GM12878 (cell line): ENCODE measurements at regions not wholly inside any gene's neighbourhood (a gene's known extent, or its start where the extent isn't known, plus 50 kb on each side); places are given as distances from the start of the nearest gene placed in this dataset.

Experiments used
- ATAC-seq: fragments of 200-7000 bp; cut with Tn5 transposase; 3 replicates; pipeline ENCODE4 v1.9.1; 2020; ENCODE audit warnings: mild to moderate bottlenecking, moderate library complexity
- BruUV-seq: library from RNA; stranded (reverse); fragments of 400-500 nt; replicated peaks from 2 replicates; lab custom pipeline; 2021; lab: Mats Ljungman, UMichigan
- CTCF ChIA-PET: fragments of 300-600 bp; sonication (Branson Sonifier 250); formaldehyde crosslinking; extraction: SDS; loops from one replicate; lab custom pipeline; 2021; ENCODE audit warnings: inconsistent platforms; lab: Yijun Ruan, JAX
- POLR2A ChIA-PET: fragments of 350-600 bp; formaldehyde crosslinking; extraction: SDS; loops from one replicate; lab custom pipeline; 2021; ENCODE audit warnings: inconsistent platforms; lab: Charles Lee
- RAD21 ChIA-PET: fragments of 300-600 bp; sonication (Branson Sonifier 250); formaldehyde crosslinking; loops from one replicate; lab custom pipeline; 2023; ENCODE audit warnings: antibody characterized with exemption; ENCODE audit not compliant: unreplicated experiment; lab: Charles Lee
- SMC1A ChIA-PET: fragments of 300-600 bp; sonication (Branson Sonifier 250); formaldehyde crosslinking; loops from one replicate; lab custom pipeline; 2023; ENCODE audit not compliant: unreplicated experiment, uncharacterized antibody; lab: Charles Lee
- DNase-seq: peaks from one replicate; pipeline ENCODE4 v3.0.0-alpha.2; 2011; ENCODE audit warnings: low read depth, low spot score
- FAIRE-seq: peaks from 3 replicates; lab custom pipeline; 2011; peaks lifted over from hg19 to GRCh38; lab: Jason Lieb, UNC
- H2AFZ ChIP-seq: 2 replicates; pipeline ENCODE4 v1.6.0; 2011; ENCODE audit warnings: low read depth, low read length, control low read depth; ENCODE audit not compliant: control insufficient read depth
- H3K27ac ChIP-seq: 2 replicates; pipeline ENCODE4 v1.5.1; 2011; ENCODE audit warnings: control low read depth; ENCODE audit not compliant: control insufficient read depth, insufficient read depth
- H3K27me3 ChIP-seq, 2 experiments: replicated peaks in 1 of 2; 2 replicates each; pipeline versions ENCODE4 v1.6.0 to v1.6.1; 2011; ENCODE audit warnings: low read length in 1 of 2; ENCODE audit not compliant: control insufficient read depth in 2 of 2, insufficient read depth in 2 of 2
- H3K36me3 ChIP-seq, 2 experiments: 2 replicates each; pipeline ENCODE4 v1.5.1; 2011; ENCODE audit warnings: low read length in 1 of 2; ENCODE audit not compliant: control insufficient read depth in 2 of 2, insufficient read depth in 2 of 2
- H3K4me1 ChIP-seq: 2 replicates; pipeline ENCODE4 v1.6.1; 2011; ENCODE audit warnings: mild to moderate bottlenecking, low read length, moderate library complexity, mixed read lengths; ENCODE audit not compliant: control insufficient read depth, insufficient read depth
- H3K4me2 ChIP-seq: 2 replicates; pipeline ENCODE4 v1.6.0; 2011; ENCODE audit warnings: control low read depth; ENCODE audit not compliant: control insufficient read depth, insufficient read depth
- H3K4me3 ChIP-seq: fragments of 200-600 bp; sonication (generic); 2 replicates; pipeline ENCODE4 v1.5.1; 2016
- H3K79me2 ChIP-seq: 2 replicates; pipeline ENCODE4 v1.6.0; 2011; ENCODE audit warnings: low read length; ENCODE audit not compliant: control insufficient read depth, insufficient read depth
- H3K9ac ChIP-seq: 2 replicates; pipeline ENCODE4 v1.8.0; 2011; ENCODE audit warnings: low read length, control low read depth, mixed read lengths; ENCODE audit not compliant: control insufficient read depth, insufficient read depth
- H3K9me3 ChIP-seq: replicated peaks from 3 replicates; pipeline ENCODE4 v1.5.1; 2011; ENCODE audit warnings: mild to moderate bottlenecking, low read length; ENCODE audit not compliant: control insufficient read depth, insufficient read depth
- H4K20me1 ChIP-seq: 2 replicates; pipeline ENCODE4 v1.6.0; 2011; ENCODE audit not compliant: control insufficient read depth, insufficient read depth
- CHD2 ChIP-seq: IDR thresholded peaks from 2 replicates; pipeline ENCODE4 v1.6.1; 2011; ENCODE audit warnings: low read depth, low read length, improper control_type of control experiment, borderline replicate concordance
- CREM ChIP-seq: IDR thresholded peaks from 2 replicates; pipeline ENCODE4 v1.6.1; 2014; ENCODE audit warnings: antibody characterized with exemption, low read depth
- EGR1 ChIP-seq, 2 experiments: IDR thresholded peaks; 1 replicate in 1 of 2; 2 replicates in 1 of 2; pipeline ENCODE4 v1.6.1; 2011 to 2012; ENCODE audit warnings: low read depth in 2 of 2, low read length in 2 of 2, borderline replicate concordance in 1 of 2, mild to moderate bottlenecking in 1 of 2, moderate library complexity in 1 of 2
- EZH2 ChIP-seq: IDR thresholded peaks from 2 replicates; pipeline ENCODE4 v1.6.1; 2012; ENCODE audit warnings: low read depth, mild to moderate bottlenecking, control low read depth, inconsistent platforms, low read length, borderline replicate concordance; ENCODE audit not compliant: control insufficient read depth
- MYC ChIP-seq: IDR thresholded peaks from 2 replicates; pipeline ENCODE4 v1.6.1; 2011; ENCODE audit warnings: mild to moderate bottlenecking, low read length, moderate library complexity, inconsistent platforms; ENCODE audit not compliant: insufficient read depth, insufficient replicate concordance, insufficient read length, severe bottlenecking
- NBN ChIP-seq: fragments of 450-650 bp; IDR thresholded peaks from 2 replicates; pipeline ENCODE4 v1.6.1; 2016
- NR2C1 ChIP-seq: fragments of 450-650 bp; IDR thresholded peaks from 2 replicates; pipeline ENCODE4 v1.6.1; 2017; ENCODE audit warnings: antibody characterized with exemption, mild to moderate bottlenecking, moderate library complexity
- RAD51 ChIP-seq: fragments of 450-650 bp; IDR thresholded peaks from 2 replicates; pipeline ENCODE4 v1.6.1; 2016; ENCODE audit warnings: moderate library complexity, mild to moderate bottlenecking, inconsistent platforms
- RELA ChIP-seq: fragments of 450-650 bp; IDR thresholded peaks from 2 replicates; pipeline ENCODE4 v1.8.0; 2014; ENCODE audit warnings: borderline replicate concordance; ENCODE audit not compliant: partially characterized antibody
- SIN3A ChIP-seq: IDR thresholded peaks from 2 replicates; pipeline ENCODE4 v1.6.1; 2012; ENCODE audit warnings: low read depth, low read length, improper control_type of control experiment
- SUPT20H ChIP-seq: IDR thresholded peaks from 2 replicates; pipeline ENCODE4 v1.6.1; 2011; ENCODE audit warnings: low read depth, mild to moderate bottlenecking, low read length, moderate library complexity, borderline replicate concordance; ENCODE audit not compliant: control insufficient read depth
- TCF3 ChIP-seq: IDR thresholded peaks from 2 replicates; pipeline ENCODE4 v1.6.1; 2012; ENCODE audit warnings: low read depth, mild to moderate bottlenecking, low read length, borderline replicate concordance; ENCODE audit not compliant: insufficient read depth
- in situ Hi-C: fragments of 300-500 bp; cut with MboI; formaldehyde crosslinking; loops from 9 replicates; pipeline ENCODE4 v1.14.3; 2018; ENCODE audit warnings: mixed read lengths
- intact Hi-C: fragments of 100-400 bp; cut with micrococcal nuclease; formaldehyde crosslinking; loops from one replicate; pipeline ENCODE4 v1.14.2; 2022; ENCODE audit not compliant: unreplicated experiment
- TF ChIP-seq, protein P1 (sequence below): fragments of 450-650 bp; formaldehyde crosslinking; IDR thresholded peaks from 2 replicates; pipeline ENCODE4 v1.4.0; 2022; ENCODE audit warnings: mild to moderate bottlenecking, moderate library complexity
- TF ChIP-seq, protein P2 (sequence below): fragments of 450-650 bp; IDR thresholded peaks from 2 replicates; pipeline ENCODE4 v1.6.1; 2017; ENCODE audit warnings: low read depth, mild to moderate bottlenecking, moderate library complexity
- TF ChIP-seq, protein P3 (sequence below): fragments of 450-650 bp; IDR thresholded peaks from 2 replicates; pipeline ENCODE4 v1.6.1; 2016; ENCODE audit warnings: mild to moderate bottlenecking, moderate library complexity, borderline replicate concordance

DNA sequence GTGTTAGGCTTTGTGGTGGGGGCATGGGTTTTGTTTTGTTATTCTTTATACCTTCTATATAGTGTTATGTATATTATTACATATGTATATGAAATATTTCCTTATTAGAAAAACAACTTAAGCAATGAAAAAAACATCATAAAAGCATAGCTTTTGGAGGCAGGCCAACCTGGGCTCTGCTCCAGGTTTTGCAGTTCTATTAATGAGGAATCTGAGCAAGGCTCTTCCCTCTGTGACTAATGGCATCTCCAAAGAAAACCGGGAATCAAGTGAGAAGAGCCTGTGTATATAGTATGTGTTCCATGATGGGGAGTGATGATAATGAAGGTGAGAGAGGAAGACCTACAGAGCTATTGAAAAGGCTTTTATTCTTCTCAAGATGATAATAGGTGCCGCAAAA, 291.1 kb downstream of the CLIC5 start (continued):
- TF ChIP-seq, protein P1, sequence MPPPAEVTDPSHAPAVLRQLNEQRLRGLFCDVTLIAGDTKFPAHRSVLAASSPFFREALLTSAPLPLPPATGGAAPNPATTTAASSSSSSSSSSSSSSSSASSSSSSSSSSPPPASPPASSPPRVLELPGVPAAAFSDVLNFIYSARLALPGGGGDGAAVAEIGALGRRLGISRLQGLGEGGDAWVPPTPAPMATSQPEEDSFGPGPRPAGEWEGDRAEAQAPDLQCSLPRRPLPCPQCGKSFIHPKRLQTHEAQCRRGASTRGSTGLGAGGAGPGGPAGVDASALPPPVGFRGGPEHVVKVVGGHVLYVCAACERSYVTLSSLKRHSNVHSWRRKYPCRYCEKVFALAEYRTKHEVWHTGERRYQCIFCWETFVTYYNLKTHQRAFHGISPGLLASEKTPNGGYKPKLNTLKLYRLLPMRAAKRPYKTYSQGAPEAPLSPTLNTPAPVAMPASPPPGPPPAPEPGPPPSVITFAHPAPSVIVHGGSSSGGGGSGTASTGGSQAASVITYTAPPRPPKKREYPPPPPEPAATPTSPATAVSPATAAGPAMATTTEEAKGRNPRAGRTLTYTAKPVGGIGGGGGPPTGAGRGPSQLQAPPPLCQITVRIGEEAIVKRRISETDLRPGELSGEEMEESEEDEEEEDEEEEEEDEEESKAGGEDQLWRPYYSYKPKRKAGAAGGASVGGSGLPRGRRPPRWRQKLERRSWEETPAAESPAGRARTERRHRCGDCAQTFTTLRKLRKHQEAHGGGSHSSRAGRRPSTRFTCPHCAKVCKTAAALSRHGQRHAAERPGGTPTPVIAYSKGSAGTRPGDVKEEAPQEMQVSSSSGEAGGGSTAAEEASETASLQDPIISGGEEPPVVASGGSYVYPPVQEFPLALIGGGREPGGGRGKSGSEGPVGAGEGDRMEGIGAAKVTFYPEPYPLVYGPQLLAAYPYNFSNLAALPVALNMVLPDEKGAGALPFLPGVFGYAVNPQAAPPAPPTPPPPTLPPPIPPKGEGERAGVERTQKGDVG (CRISPR knock-in tag), result no peak
- TF ChIP-seq MYC, result no peak
- TF ChIP-seq NBN, result no peak
- no peak for TF ChIP-seq NR2C1
- no peak for TF ChIP-seq EGR1 (IDR thresholded peaks at IDR 0.05; ENCODE audit: borderline replicate concordance in 1 of 2, low read depth in 2 of 2, low read length in 2 of 2)

DNA sequence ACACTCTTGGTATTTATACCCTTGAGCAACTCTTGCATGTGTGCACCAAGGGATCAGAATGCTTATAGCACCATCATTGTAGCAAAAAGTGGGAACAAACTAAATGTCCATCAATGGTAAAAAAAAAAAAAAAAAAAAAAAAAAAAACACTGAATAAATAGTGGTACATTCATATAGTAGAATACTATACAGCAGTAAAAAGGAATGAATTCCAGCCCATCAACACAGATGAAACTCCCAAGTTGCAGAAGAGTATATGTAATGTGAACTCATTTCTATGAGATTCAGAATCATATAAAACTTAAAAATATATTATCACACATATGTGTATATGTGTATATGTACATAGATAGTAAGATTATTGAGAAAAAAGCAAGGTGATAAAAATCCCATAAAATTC, 291.6 kb downstream of the CLIC5 start:
- no peaks in the 10 kb centered on the region for H3K27me3 ChIP-seq
- no peaks in the 10 kb centered on the region; the same call in 2 of the 3 replicates for H3K9me3 ChIP-seq
- H3K79me2 ChIP-seq, result no peaks in the 10 kb centered on the region
- H3K36me3 ChIP-seq, result no peaks in the 10 kb centered on the region
- H3K4me1 ChIP-seq, result no peaks in the 10 kb centered on the region
- no peak overlapping the region for H3K4me2 ChIP-seq
- H3K9ac ChIP-seq, result no peak overlapping the region
- POLR2A ChIA-PET, result no interaction called here
- intact Hi-C loops, result no loop called here
- no peak for ATAC-seq
- no peak for FAIRE-seq
- no peaks in the 10 kb centered on the region for H4K20me1 ChIP-seq
- BruUV-seq, result no TSS peak
- in situ Hi-C loops, result no loop called here
- no peak overlapping the region for H3K4me3 ChIP-seq
- H3K27ac ChIP-seq, result no peak overlapping the region
- H2AFZ ChIP-seq, result no peak overlapping the region
- CTCF ChIA-PET, result interaction anchor here (0.7 to 2.2 kb wide), 3 partner anchors 9 to 604 kb away, joined by 3 to 9 read pairs (median 5); no protein-coding TSS in a partner anchor
- no peak for DNase-seq
- SMC1A ChIA-PET, result interaction anchor here (0.9 to 1.4 kb wide), 2 partner anchors 12 to 20 kb away, joined by 3 read pairs; no protein-coding TSS in a partner anchor
- RAD21 ChIA-PET, result no interaction called here
- TF ChIP-seq, protein P2, sequence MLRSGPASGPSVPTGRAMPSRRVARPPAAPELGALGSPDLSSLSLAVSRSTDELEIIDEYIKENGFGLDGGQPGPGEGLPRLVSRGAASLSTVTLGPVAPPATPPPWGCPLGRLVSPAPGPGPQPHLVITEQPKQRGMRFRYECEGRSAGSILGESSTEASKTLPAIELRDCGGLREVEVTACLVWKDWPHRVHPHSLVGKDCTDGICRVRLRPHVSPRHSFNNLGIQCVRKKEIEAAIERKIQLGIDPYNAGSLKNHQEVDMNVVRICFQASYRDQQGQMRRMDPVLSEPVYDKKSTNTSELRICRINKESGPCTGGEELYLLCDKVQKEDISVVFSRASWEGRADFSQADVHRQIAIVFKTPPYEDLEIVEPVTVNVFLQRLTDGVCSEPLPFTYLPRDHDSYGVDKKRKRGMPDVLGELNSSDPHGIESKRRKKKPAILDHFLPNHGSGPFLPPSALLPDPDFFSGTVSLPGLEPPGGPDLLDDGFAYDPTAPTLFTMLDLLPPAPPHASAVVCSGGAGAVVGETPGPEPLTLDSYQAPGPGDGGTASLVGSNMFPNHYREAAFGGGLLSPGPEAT, result no peak
- TF ChIP-seq SIN3A, result no peak
- no peak for TF ChIP-seq RELA
- no peak for TF ChIP-seq CREM
- TF ChIP-seq SUPT20H, result no peak
- no peak for TF ChIP-seq TCF3
- TF ChIP-seq CHD2, result no peak
- TF ChIP-seq, protein P3, sequence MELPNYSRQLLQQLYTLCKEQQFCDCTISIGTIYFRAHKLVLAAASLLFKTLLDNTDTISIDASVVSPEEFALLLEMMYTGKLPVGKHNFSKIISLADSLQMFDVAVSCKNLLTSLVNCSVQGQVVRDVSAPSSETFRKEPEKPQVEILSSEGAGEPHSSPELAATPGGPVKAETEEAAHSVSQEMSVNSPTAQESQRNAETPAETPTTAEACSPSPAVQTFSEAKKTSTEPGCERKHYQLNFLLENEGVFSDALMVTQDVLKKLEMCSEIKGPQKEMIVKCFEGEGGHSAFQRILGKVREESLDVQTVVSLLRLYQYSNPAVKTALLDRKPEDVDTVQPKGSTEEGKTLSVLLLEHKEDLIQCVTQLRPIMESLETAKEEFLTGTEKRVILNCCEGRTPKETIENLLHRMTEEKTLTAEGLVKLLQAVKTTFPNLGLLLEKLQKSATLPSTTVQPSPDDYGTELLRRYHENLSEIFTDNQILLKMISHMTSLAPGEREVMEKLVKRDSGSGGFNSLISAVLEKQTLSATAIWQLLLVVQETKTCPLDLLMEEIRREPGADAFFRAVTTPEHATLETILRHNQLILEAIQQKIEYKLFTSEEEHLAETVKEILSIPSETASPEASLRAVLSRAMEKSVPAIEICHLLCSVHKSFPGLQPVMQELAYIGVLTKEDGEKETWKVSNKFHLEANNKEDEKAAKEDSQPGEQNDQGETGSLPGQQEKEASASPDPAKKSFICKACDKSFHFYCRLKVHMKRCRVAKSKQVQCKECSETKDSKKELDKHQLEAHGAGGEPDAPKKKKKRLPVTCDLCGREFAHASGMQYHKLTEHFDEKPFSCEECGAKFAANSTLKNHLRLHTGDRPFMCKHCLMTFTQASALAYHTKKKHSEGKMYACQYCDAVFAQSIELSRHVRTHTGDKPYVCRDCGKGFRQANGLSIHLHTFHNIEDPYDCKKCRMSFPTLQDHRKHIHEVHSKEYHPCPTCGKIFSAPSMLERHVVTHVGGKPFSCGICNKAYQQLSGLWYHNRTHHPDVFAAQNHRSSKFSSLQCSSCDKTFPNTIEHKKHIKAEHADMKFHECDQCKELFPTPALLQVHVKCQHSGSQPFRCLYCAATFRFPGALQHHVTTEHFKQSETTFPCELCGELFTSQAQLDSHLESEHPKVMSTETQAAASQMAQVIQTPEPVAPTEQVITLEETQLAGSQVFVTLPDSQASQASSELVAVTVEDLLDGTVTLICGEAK, result no peak
- TF ChIP-seq RAD51, result no peak
- no peak for TF ChIP-seq EZH2
